ENCODE measurements at regions not wholly inside any gene's neighbourhood (a gene's known extent, or its start where the extent isn't known, plus 50 kb on each side); places are given as distances from the start of the nearest gene placed in this dataset.

GRCh38 chr5:173699966-173700365 lies 83.5 kb upstream of the BOD1 start:
- TF ChIP-seq CTCF (IDR thresholded peaks at IDR 0.05; ENCODE audit: insufficient read depth, low read depth, low read length, missing control alignments) = no peak
- no peak for DNase-seq (ENCODE audit: low read depth)
- no peak overlapping the region for H3K4me3 ChIP-seq (ENCODE audit: low read length)

GRCh38 chr5:173703466-173703865 lies 87.0 kb upstream of the BOD1 start:
- no peak overlapping the region for H3K4me3 ChIP-seq (ENCODE audit: low read length)
- DNase-seq (ENCODE audit: low read depth) = no peak
- no peak for TF ChIP-seq CTCF (IDR thresholded peaks at IDR 0.05; ENCODE audit: insufficient read depth, low read depth, low read length, missing control alignments)

GRCh38 chr5:173704615-173705511 lies 88.4 kb upstream of the BOD1 start:
- no peak for DNase-seq (ENCODE audit: low read depth)
- TF ChIP-seq CTCF (IDR thresholded peaks at IDR 0.05; ENCODE audit: insufficient read depth, low read depth, low read length, missing control alignments) = no peak
- no peak overlapping the region for H3K4me3 ChIP-seq (ENCODE audit: low read length)

DNA sequence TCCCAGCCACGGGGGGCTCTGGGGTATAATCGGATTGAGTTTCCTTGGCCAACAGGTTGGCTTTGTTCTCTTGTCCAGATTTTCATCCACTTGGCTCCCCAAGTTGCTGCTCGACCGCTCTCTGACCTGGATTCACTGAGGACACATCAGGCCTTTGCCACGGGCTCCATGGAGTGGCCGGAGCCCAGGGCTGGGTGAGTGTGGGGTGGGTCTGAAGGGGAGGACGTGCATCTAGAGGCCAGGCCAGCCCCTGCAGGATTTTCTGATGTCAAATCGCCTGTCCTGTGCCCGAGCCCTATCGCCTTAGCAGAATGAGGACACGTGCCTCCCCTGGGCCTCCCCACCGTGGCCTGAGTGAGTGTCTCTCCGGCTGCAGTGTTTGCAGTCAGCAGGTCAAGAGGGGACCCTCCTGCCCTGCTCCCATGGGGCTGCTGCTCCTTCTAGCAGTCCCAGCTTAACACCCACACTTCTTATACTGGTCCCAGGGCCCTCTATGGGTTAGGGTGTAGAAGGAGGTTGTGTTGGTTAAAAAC lies 89.1 kb upstream of the BOD1 start:
- H3K4me3 ChIP-seq (ENCODE audit: low read length) = no peak overlapping the region
- DNase-seq (ENCODE audit: low read depth) = no peak
- TF ChIP-seq CTCF (IDR thresholded peaks at IDR 0.05; ENCODE audit: insufficient read depth, low read depth, low read length, missing control alignments) = no peak

DNA sequence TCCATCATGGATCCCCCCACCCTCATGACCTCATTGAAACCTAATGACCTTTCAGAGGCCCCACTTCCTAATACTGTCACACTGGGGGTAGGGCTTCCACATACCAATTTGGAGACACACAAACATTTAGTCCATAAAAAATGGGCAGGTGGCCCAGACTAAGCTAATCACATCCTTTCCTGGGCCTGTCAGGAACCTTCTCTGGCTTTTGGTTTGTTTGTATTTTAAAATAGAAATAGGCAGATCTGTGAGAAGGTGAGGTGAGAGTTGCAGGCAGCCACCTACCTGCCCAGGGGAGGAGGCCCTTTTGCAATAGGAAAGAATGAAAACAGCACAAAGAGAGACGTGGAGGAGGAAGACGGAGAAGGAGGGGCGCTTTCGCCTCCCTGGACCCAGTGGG lies 90.2 kb upstream of the BOD1 start:
- no peak overlapping the region for H3K4me3 ChIP-seq (ENCODE audit: low read length)
- no peak for DNase-seq (ENCODE audit: low read depth)
- TF ChIP-seq CTCF (IDR thresholded peaks at IDR 0.05; ENCODE audit: insufficient read depth, low read depth, low read length, missing control alignments) = no peak

- peak; percentile 76 for DNase-seq (ENCODE audit: low read depth)
- TF ChIP-seq CTCF (IDR thresholded peaks at IDR 0.05; ENCODE audit: insufficient read depth, low read depth, low read length, missing control alignments) = no peak
- H3K4me3 ChIP-seq (ENCODE audit: low read length) = no peak overlapping the region
These were observed 90.9 kb upstream of the BOD1 start for GRCh38 chr5:173707392-173707791.

All from epithelial cell of esophagus (primary cell).